ENCODE measurements at regions not wholly inside any gene's neighbourhood (a gene's known extent, or its start where the extent isn't known, plus 50 kb on each side); places are given as distances from the start of the nearest gene placed in this dataset.

DNA sequence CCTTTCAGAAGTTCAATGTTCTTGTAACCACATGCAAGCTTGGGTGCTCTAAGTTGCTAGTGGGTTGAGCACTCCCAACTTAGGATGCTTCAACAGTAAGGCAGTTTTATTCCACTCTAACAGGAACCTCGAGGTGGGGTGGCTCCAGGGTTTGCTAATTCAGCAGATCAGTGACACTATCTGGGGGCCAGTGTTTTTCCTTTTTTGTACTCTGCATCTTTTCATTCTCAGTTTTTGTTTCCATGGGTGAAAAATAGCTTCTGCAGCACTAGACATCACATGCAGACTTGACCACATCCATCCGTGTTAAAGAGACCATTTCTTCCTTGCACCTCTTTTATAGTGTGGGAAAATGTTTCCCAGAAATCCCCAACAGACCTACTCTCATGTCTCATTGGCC, 497.6 kb downstream of the STIM2 start (continued):
- TF ChIP-seq USF2 (IDR thresholded peaks at IDR 0.05; ENCODE audit: borderline replicate concordance, low read depth, low read length): no peak
- no peak for TF ChIP-seq FOXM1 (IDR thresholded peaks at IDR 0.05; ENCODE audit: low read depth)

GRCh38 chr4:27360131-27360530, 499.5 kb downstream of the STIM2 start:
- no peak overlapping the region for H3K27ac ChIP-seq (ENCODE audit: low read depth in 2 of 2, low read length in 1 of 2)
- 0 out of 2 replicates have a peak, but pooled peaks cover 4% of the 10 kb centered on the region for H3K27me3 ChIP-seq (ENCODE audit: insufficient read depth)
- no peak overlapping the region for H2AFZ ChIP-seq (ENCODE audit: low read depth)
- no peak for DNase-seq
- 0% methylated on average over 1 of the region's 1 CpG for WGBS (ENCODE audit: low lambda C conversion rate)
- H3K9me3 ChIP-seq: no peaks in the 10 kb centered on the region
- CTCF ChIA-PET: interaction anchor here (0.6 kb wide), 1 partner anchor 31 kb away, joined by 3 read pairs; no protein-coding TSS in a partner anchor
- no peak overlapping the region for H3K4me2 ChIP-seq
- POLR2A ChIA-PET: no interaction called here
- no peak overlapping the region for H3K9ac ChIP-seq
- H3K4me3 ChIP-seq (ENCODE audit: low read depth in 2 of 2, low read length in 1 of 2): no peak overlapping the region
- H3K36me3 ChIP-seq (replicated peaks in 1 of 2; ENCODE audit: control insufficient read depth in 1 of 2, insufficient read depth in 2 of 2, low read length in 1 of 2): no peaks in the 10 kb centered on the region
- no peaks in the 10 kb centered on the region for H3K79me2 ChIP-seq (ENCODE audit: insufficient read depth)
- H3K4me1 ChIP-seq (ENCODE audit: control insufficient read depth in 1 of 2, insufficient read depth in 2 of 2, low read depth in 1 of 2, low read length in 1 of 2): no peaks in the 10 kb centered on the region
- no peak for TF ChIP-seq RFX5 (IDR thresholded peaks at IDR 0.05; ENCODE audit: low read length)
- no peak for TF ChIP-seq CHD2 (IDR thresholded peaks at IDR 0.05; ENCODE audit: low read length, partially characterized antibody)
- no peak for TF ChIP-seq ZBTB33 (IDR thresholded peaks at IDR 0.05; ENCODE audit: borderline replicate concordance, low read depth)
- no peak for TF ChIP-seq YY1 (IDR thresholded peaks at IDR 0.05; ENCODE audit: low read depth)
- TF ChIP-seq TAF1 (IDR thresholded peaks at IDR 0.05; ENCODE audit: borderline replicate concordance, low read depth, low read length): no peak
- TF ChIP-seq ELF1 (IDR thresholded peaks at IDR 0.05): no peak
- TF ChIP-seq FOXM1 (IDR thresholded peaks at IDR 0.05; ENCODE audit: low read depth): no peak
- no peak for TF ChIP-seq SMC3 (IDR thresholded peaks at IDR 0.05; ENCODE audit: low read depth, low read length)
- TF ChIP-seq MXI1 (IDR thresholded peaks at IDR 0.05; ENCODE audit: low read depth, low read length): no peak
- TF ChIP-seq RCOR1 (IDR thresholded peaks at IDR 0.05; ENCODE audit: low read length): no peak
- no peak for TF ChIP-seq GATA2 (CRISPR knock-in tag; IDR thresholded peaks at IDR 0.05)
- TF ChIP-seq EZH2phosphoT487 (IDR thresholded peaks at IDR 0.05; ENCODE audit: borderline replicate concordance, low read depth): no peak
- no peak for TF ChIP-seq MEF2A (IDR thresholded peaks at IDR 0.05; ENCODE audit: borderline replicate concordance, low read depth)
- no peak for TF ChIP-seq NRF1 (IDR thresholded peaks at IDR 0.05; ENCODE audit: low read depth, low read length)
- TF ChIP-seq GABPA (IDR thresholded peaks at IDR 0.05; ENCODE audit: low read depth): no peak
- no peak for TF ChIP-seq EP300 (IDR thresholded peaks at IDR 0.05; ENCODE audit: borderline replicate concordance in 1 of 2, low read depth in 1 of 2, low read length in 1 of 2)
- TF ChIP-seq, protein P1, sequence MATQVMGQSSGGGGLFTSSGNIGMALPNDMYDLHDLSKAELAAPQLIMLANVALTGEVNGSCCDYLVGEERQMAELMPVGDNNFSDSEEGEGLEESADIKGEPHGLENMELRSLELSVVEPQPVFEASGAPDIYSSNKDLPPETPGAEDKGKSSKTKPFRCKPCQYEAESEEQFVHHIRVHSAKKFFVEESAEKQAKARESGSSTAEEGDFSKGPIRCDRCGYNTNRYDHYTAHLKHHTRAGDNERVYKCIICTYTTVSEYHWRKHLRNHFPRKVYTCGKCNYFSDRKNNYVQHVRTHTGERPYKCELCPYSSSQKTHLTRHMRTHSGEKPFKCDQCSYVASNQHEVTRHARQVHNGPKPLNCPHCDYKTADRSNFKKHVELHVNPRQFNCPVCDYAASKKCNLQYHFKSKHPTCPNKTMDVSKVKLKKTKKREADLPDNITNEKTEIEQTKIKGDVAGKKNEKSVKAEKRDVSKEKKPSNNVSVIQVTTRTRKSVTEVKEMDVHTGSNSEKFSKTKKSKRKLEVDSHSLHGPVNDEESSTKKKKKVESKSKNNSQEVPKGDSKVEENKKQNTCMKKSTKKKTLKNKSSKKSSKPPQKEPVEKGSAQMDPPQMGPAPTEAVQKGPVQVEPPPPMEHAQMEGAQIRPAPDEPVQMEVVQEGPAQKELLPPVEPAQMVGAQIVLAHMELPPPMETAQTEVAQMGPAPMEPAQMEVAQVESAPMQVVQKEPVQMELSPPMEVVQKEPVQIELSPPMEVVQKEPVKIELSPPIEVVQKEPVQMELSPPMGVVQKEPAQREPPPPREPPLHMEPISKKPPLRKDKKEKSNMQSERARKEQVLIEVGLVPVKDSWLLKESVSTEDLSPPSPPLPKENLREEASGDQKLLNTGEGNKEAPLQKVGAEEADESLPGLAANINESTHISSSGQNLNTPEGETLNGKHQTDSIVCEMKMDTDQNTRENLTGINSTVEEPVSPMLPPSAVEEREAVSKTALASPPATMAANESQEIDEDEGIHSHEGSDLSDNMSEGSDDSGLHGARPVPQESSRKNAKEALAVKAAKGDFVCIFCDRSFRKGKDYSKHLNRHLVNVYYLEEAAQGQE (IDR thresholded peaks at IDR 0.05; ENCODE audit: low read depth, low read length): no peak
- no peak for TF ChIP-seq RXRA (IDR thresholded peaks at IDR 0.05; ENCODE audit: borderline replicate concordance, low read depth)
- H3F3A ChIP-seq (replicated peaks; ENCODE audit: insufficient read depth): no peaks in the 10 kb centered on the region
- H3K9me2 ChIP-seq: no peaks in the 10 kb centered on the region
- H4K20me1 ChIP-seq (ENCODE audit: insufficient read depth): no peaks in the 10 kb centered on the region

All from SK-N-SH (cell line).